D341Med (cell line): ENCODE measurements at regions not wholly inside any gene's neighbourhood (a gene's known extent, or its start where the extent isn't known, plus 50 kb on each side); places are given as distances from the start of the nearest gene placed in this dataset.

Source experiments
- DNase-seq: peaks from one replicate; pipeline ENCODE4 v3.0.0; 2012; ENCODE audit warnings: low spot score

GRCh38 chr12:24278832-24279231 is 329.4 kb upstream of the SOX5 start:
- DNase-seq = no peak

GRCh38 chr12:24270965-24271364 is 321.5 kb upstream of the SOX5 start:
- DNase-seq = no peak

GRCh38 chr12:24270464-24270863 is 321.0 kb upstream of the SOX5 start:
- DNase-seq = no peak

GRCh38 chr12:24268663-24269186 is 319.3 kb upstream of the SOX5 start:
- no peak for DNase-seq

GRCh38 chr12:24266982-24267381 is 317.5 kb upstream of the SOX5 start:
- DNase-seq = no peak

- DNase-seq = no peak
These were observed 307.2 kb upstream of the SOX5 start for GRCh38 chr12:24256684-24257083.

- DNase-seq = no peak
These were observed 306.6 kb upstream of the SOX5 start for GRCh38 chr12:24255920-24256665.

GRCh38 chr12:24252602-24253001 is 303.1 kb upstream of the SOX5 start:
- no peak for DNase-seq

GRCh38 chr12:24246934-24247333 is 297.5 kb upstream of the SOX5 start:
- no peak for DNase-seq

- DNase-seq = no peak
These were observed 296.9 kb upstream of the SOX5 start for GRCh38 chr12:24246376-24246775.

- no peak for DNase-seq
These were observed 295.3 kb upstream of the SOX5 start for GRCh38 chr12:24244801-24245200.

GRCh38 chr12:24244231-24244630 is 294.8 kb upstream of the SOX5 start:
- no peak for DNase-seq

GRCh38 chr12:24240707-24241106 is 291.2 kb upstream of the SOX5 start:
- DNase-seq = no peak

- no peak for DNase-seq
These were observed 284.2 kb upstream of the SOX5 start for GRCh38 chr12:24233519-24234246.

GRCh38 chr12:24232531-24232930 is 283.1 kb upstream of the SOX5 start:
- DNase-seq = no peak

- no peak for DNase-seq
These were observed 281.8 kb upstream of the SOX5 start for GRCh38 chr12:24231298-24231697.

- DNase-seq = no peak
These were observed 280.7 kb upstream of the SOX5 start for GRCh38 chr12:24230061-24230701.

GRCh38 chr12:24229031-24229700 is 279.7 kb upstream of the SOX5 start:
- DNase-seq = no peak

- no peak for DNase-seq
These were observed 278.9 kb upstream of the SOX5 start for GRCh38 chr12:24228371-24228770.

GRCh38 chr12:24227551-24227950 is 278.1 kb upstream of the SOX5 start:
- no peak for DNase-seq

GRCh38 chr12:24226745-24227350 is 277.4 kb upstream of the SOX5 start:
- DNase-seq = no peak

GRCh38 chr12:24224401-24224800 is 274.9 kb upstream of the SOX5 start:
- no peak for DNase-seq
